Muscle of leg (tissue), 3 donors: ENCODE measurements at regions not wholly inside any gene's neighbourhood (a gene's known extent, or its start where the extent isn't known, plus 50 kb on each side); places are given as distances from the start of the nearest gene placed in this dataset.
"Not testable (repeated sequence)": the region's sequence is repeated elsewhere in the genome, so short reads cannot be mapped to it uniquely, and the experiment has no call there.

Experiments used
- DNase-seq: peaks from one replicate; pipeline ENCODE4 v3.0.0; 2013
- H3K27ac ChIP-seq: one replicate; pipeline ENCODE4 v1.5.1; 2013; ENCODE audit warnings: mild to moderate bottlenecking, low read length, control low read depth
- H3K27me3 ChIP-seq: one replicate; pipeline ENCODE4 v1.6.1; 2013; ENCODE audit warnings: low read length; ENCODE audit not compliant: control insufficient read depth, insufficient read depth
- H3K36me3 ChIP-seq: one replicate; pipeline ENCODE4 v1.6.1; 2013; ENCODE audit warnings: low read length; ENCODE audit not compliant: control insufficient read depth, insufficient read depth
- H3K4me1 ChIP-seq: one replicate; pipeline ENCODE4 v1.6.1; 2013; ENCODE audit warnings: low read length; ENCODE audit not compliant: control insufficient read depth, insufficient read depth
- H3K4me3 ChIP-seq: one replicate; pipeline ENCODE4 v1.5.1; 2013; ENCODE audit warnings: low read length, control low read depth
- H3K9me3 ChIP-seq: replicated peaks from 2 replicates; pipeline ENCODE4 v1.6.1; 2013; ENCODE audit warnings: low read depth, low read length; ENCODE audit not compliant: control insufficient read depth
- WGBS: methylation state at CpG from one replicate; pipeline ENCODE4 v1.1.5; 2013; ENCODE audit warnings: missing lambda C conversion rate; ENCODE audit not compliant: insufficient coverage; 5-methylcytosine and 5-hydroxymethylcytosine counted together

DNA sequence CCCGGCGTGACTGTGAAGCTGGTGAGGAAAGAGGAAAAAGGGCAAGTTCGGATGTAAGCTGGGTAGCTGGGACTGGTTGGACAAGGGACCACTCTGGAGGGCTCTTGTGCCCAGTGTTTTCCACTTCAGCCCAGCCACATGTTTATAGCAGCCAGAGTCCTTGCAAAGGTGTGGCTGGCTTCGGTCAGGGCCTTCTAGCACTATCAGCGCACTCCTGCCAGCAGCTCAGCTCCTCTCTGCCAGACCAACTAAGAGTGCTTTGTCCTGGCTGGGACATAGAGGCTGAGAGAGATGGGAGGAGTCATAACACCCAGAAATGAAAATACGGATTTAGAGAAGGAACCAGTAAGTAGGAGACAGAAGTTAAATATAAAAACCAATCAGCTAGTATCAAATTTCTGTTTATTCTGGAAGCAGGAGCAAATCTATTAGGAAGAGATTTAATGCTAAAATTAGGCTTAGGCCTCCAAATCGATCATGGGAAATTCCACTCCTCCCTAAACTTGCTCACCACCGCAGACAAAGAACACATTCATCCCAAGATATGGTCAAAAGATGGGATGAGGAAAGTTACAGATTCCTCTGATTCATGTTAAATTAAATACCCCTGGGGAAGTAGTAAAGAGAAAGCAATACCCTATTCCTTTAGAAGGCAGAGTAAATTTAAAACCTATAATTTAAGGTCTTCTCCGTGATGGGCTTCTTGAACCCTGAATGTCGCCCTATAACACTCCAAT is 135.0 kb downstream of the RALA start:
- Histone ChIP-seq H3K4me3 (no peak overlapping the region), H3K27me3 (no peaks in the 10 kb centered on the region), H3K27ac (no peak overlapping the region), H3K4me1 (peaks cover 12% of the 10 kb centered on the region), H3K36me3 (no peaks in the 10 kb centered on the region), H3K9me3 (no peaks in the 10 kb centered on the region)
- peak; percentile 66 for DNase-seq
- 86% methylated on average over 4 of the region's 10 CpGs for WGBS

DNA sequence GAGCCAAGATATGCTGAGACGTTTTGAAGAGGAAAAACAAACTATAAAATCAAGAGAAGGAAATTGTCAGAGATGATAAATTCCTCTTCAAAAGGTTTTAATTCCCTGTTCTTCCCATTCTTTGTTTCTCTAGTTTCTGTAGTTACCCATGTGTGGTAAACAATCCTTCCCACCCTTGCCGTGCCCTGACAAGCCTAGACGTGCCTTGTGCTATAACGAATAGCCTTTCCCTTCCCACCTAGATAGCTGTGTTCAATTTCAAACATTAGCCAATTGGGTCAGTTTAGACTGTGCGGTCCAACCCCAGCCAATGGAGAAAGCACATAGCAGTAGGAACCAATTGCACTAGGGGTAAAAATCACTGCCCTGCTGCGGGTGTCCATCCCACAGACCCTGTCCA is 138.1 kb downstream of the RALA start:
- 74% methylated on average over 4 of the region's 6 CpGs for WGBS
- no peak overlapping the region for H3K27ac ChIP-seq
- H3K36me3 ChIP-seq: no peaks in the 10 kb centered on the region
- no peak for DNase-seq
- H3K27me3 ChIP-seq: no peaks in the 10 kb centered on the region
- no peaks in the 10 kb centered on the region for H3K9me3 ChIP-seq
- no peak overlapping the region for H3K4me3 ChIP-seq
- H3K4me1 ChIP-seq: peaks cover 10% of the 10 kb centered on the region

DNA sequence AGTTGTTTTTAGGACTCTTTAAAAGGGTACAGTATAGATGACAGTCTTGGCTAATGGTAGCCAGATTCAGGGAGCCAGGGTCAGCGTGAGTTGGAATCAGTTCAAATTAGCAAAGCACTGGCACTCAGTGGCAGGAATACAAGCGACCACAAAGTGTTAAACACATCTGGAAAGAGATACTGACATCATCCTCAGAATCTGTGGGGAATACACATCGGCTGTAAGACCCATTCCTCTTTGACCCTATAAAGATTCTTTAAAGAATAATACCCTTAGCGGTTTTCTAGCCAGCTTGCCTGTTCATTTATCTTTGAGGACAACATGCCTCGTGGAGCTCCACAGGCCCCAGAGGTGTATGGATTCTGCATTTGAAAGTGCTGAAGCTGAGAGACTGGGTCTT is 139.1 kb downstream of the RALA start:
- H3K36me3 ChIP-seq, H3K9me3 ChIP-seq, H3K27ac ChIP-seq, H3K4me3 ChIP-seq, H3K27me3 ChIP-seq: not testable (repeated sequence)
- H3K4me1 ChIP-seq: peaks cover 10% of the 10 kb centered on the region
- 0% methylated on average over 1 of the region's 5 CpGs for WGBS
- DNase-seq: peak; percentile 26

DNA sequence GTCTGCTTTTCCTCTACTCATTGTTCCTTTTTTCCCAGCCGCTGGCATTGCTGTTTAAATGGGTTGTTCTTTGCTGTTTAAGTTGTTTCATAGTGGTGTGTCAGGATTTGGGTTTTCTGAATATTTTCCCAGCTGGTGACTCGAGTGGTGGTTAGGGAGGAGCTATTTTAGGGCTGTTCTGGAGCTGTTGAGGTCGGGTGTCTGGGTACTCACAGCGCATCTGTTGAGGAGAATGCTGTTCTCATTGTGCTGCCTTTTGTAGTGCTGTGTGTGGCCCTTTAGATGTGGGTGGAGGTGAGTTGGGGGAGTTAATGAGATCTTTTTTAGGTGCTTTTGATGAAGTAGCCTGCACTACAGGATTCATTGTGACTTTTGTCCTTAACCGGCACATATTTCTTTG is 139.5 kb downstream of the RALA start:
- H3K4me3 ChIP-seq: not testable (repeated sequence)
- WGBS: 34% methylated on average over 3 of the region's 5 CpGs

DNA sequence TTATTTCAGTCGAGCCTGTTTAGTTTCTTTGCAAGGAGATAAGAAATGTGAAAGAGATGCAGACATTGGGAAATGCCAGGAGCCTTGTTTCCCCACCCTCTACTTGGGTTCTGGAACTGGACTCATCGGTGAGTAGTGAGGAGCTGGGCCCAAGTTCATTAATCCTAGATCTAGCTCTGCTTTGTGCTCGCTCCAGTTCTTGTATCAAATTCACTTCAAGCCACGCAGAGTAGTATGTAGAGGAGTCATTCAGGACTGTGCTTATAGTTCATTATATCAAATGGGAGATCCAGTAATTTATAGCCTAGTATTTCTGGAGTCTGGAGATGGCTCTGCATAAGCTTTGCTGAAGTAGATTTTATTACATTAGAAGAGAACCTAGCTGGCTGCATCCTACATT is 142.5 kb downstream of the RALA start:
- H3K27me3 ChIP-seq, DNase-seq, H3K4me1 ChIP-seq, H3K36me3 ChIP-seq, H3K9me3 ChIP-seq, H3K27ac ChIP-seq, H3K4me3 ChIP-seq: not testable (repeated sequence)
- 100% methylated on average over 1 of the region's 4 CpGs for WGBS

More for the DNA sequence above, 139.5 kb downstream of the RALA start:
- not testable (repeated sequence) for H3K4me1 ChIP-seq, H3K9me3 ChIP-seq, H3K27me3 ChIP-seq, H3K36me3 ChIP-seq, DNase-seq, H3K27ac ChIP-seq

DNA sequence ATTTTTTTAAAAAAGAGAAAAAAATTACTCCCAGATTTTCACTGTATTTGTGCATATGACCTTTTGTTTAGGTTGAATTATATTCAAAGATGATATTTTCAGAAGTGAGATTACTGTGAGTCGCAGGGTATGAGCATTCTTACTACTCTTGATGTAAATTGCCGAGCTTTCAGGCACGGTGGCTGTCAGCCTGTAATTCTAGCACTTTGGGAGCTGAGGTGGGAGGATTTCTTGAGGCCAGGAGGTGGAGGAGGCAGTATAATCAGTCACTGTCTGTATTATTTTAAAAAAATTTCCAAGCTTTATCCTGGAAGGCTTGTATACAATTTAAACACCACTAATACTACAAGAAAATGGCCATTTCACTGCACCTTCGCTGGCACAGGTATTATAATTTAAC is 145.1 kb downstream of the RALA start:
- H3K36me3 ChIP-seq, H3K27ac ChIP-seq, DNase-seq, H3K27me3 ChIP-seq, H3K4me3 ChIP-seq, H3K4me1 ChIP-seq, H3K9me3 ChIP-seq: not testable (repeated sequence)
- WGBS: no CpG with 5 or more reads among the region's 4 CpGs

DNA sequence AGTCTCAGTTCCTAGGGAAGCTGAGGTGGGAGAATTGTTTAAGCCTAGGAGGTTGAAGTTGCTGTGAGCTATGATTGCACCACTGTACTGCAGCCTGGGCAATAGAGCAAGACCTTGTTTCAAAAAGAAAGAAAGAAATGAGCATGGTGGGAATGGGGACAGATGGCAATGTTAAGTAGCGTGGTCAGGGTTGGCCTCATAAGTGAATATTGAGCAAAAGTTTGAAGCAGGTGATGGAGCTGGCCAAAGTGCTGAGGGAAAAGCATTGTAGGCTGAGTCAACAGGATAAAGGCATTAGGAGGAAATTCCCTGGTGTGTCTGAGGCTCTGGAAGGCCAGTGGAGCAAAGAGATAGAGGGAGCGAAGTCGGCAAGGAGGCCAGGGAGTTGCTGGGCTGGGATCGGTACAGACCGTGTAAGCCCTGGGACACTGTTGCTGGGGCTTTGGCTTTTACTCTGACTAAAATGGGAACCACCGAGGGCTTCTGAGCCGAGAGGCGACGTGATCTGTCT is 151.0 kb downstream of the RALA start:
- not testable (repeated sequence) for H3K27ac ChIP-seq, H3K4me3 ChIP-seq
- WGBS: 91% methylated on average over 9 of the region's 9 CpGs

DNA sequence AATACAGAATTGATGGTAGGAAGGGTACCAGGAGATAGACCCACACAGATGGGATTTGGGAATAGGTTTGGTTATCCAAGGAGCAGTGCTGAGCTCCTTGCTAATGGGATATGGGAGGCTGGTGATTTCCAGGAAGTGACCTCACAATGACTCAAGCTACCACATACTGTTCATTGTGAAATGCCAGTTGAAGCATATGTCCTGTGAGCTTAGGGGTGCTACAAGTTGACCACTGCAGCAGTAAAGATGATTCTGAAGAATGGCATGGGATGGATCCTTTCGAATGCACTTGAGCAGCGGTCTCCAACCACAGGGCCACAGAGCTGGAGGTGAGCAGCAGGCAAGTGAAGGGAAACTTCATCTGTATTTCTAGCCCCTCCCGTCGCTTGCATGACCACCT is 158.2 kb downstream of the RALA start:
- not testable (repeated sequence) for H3K36me3 ChIP-seq, H3K4me1 ChIP-seq, H3K9me3 ChIP-seq, H3K4me3 ChIP-seq, H3K27ac ChIP-seq, H3K27me3 ChIP-seq, DNase-seq
- no CpG with 5 or more reads among the region's 4 CpGs for WGBS

More for the DNA sequence above, 151.0 kb downstream of the RALA start:
- not testable (repeated sequence) for H3K4me1 ChIP-seq, H3K9me3 ChIP-seq, H3K27me3 ChIP-seq, H3K36me3 ChIP-seq, DNase-seq

DNA sequence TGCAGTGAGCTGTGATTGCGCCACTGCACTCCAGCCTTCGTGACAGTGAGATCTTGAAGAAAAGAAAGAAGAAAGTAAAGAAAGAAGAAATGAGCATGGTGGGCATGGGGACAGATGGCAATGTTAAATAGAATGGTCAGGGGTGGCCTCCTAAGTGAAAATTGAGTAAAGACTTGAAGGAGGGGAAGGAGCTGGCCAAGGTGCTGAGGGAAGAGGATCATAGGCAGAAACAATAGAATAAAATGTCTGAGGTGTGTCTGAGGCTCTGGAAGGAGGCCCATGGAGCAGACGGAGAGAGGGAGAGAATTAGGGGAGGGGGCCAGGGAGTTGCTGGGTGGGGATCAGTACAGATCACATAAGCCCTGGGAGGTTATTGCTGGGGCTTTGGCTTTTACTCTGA is 163.1 kb downstream of the RALA start:
- 33% methylated on average over 1 of the region's 3 CpGs for WGBS
- H3K27me3 ChIP-seq, H3K27ac ChIP-seq, H3K36me3 ChIP-seq, DNase-seq, H3K9me3 ChIP-seq, H3K4me1 ChIP-seq, H3K4me3 ChIP-seq: not testable (repeated sequence)

DNA sequence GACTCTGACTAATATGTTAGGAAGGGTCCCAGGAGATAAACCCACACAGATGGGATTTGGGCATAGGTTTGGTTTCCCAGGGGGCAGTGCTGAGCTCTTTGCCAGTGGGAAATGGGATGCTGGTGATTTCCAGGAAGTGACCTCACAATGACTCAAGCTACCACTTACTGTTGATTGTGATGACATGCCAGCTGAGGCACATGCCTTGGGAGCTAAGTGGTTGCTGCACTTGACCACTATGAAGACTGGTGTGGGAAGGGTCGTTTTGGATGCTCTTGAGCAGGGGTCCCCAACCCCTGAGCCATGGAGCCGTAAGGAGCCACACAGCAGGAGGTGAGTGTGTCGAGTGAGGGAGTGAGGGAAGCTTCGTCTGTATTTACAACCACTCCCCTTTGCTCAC is 159.0 kb upstream of the CDK13 start:
- H3K27ac ChIP-seq, H3K4me3 ChIP-seq, H3K4me1 ChIP-seq, DNase-seq, H3K9me3 ChIP-seq, H3K36me3 ChIP-seq, H3K27me3 ChIP-seq: not testable (repeated sequence)
- no CpG with 5 or more reads among the region's 4 CpGs for whole genome bisulfite sequencing

DNA sequence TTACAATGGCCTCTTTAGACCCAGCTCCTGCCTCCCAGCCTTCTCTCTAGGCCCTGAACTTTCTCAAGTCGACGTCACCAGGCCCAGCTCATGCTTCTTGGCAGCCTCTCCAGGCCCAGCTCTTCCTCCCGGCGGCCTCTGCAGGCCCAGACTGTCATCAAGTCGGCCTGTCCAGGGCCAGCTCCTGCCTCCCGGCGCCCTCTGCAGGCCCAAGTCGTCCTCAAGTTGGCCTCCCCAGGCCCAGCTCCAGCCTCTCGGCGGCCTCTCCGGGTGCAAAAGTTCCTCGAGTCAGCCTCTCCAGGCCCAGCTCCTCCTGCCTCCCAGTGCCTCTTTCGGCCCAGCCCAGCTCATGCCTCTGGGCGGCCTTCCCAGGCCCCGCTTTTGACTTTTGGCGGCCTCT is 158.1 kb upstream of the CDK13 start:
- H3K4me1 ChIP-seq, H3K4me3 ChIP-seq, H3K27ac ChIP-seq, H3K9me3 ChIP-seq, H3K36me3 ChIP-seq, H3K27me3 ChIP-seq: not testable (repeated sequence)
- WGBS: 69% methylated on average over 9 of the region's 16 CpGs
- peak; percentile 21 for DNase-seq
